ENCODE measurements at regions not wholly inside any gene's neighbourhood (a gene's known extent, or its start where the extent isn't known, plus 50 kb on each side); places are given as distances from the start of the nearest gene placed in this dataset.

- no peak for TF ChIP-seq CTCF (IDR thresholded peaks at IDR 0.05; ENCODE audit: borderline replicate concordance, extremely low read depth, low read length, poor library complexity, severe bottlenecking)
- no peak for TF ChIP-seq EZH2 (IDR thresholded peaks at IDR 0.05; ENCODE audit: borderline replicate concordance, low read depth, low read length, severe bottlenecking)
These were observed 528.8 kb downstream of the CMPK2 start for GRCh38 chr2:6336752-6337471.
